ENCODE measurements at regions not wholly inside any gene's neighbourhood (a gene's known extent, or its start where the extent isn't known, plus 50 kb on each side); places are given as distances from the start of the nearest gene placed in this dataset.

DNA sequence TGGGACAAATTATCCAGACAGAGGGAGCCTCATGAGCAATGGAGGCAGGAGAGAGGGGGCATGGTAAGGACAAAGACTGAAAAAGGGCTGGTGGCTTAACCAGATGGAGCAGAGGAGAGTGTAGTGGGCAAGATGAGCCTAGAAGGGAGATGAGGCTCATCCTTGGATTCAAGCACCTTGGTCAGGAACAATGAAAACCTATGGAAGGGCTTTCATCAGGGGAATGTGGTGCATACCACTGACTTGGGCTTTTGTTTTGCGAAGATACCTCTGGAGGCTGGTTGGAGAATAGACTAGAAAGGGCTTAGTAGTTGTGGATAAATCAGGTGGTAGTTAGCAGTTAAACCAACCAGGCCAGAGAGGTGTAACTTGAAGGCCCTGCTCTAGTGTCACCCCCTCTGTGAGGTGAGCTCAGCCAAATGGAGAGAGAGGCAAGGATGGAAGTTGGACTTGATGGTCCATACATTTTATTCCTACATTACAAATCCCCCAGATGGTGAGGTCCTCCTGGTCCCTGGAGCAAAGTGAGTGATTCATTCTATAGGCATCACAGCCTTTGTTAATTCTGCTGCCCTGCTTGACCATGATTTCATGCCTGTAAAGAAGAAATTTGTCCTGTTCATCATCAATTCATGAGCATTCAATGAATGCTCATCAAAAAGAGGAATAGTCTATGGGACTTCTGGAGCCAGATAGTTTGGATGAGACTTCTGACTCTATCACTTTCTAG lies 264.8 kb upstream of the IGFBP7 start:
- H3K4me1 ChIP-seq (ENCODE audit: insufficient read depth, low read length) = no peaks in the 10 kb centered on the region
- peaks cover 0 to 1% of the 10 kb centered on the region in 2 experiments; a peak in 1 of 5 replicates for H3K27me3 ChIP-seq (ENCODE audit: control insufficient read depth in 1 of 2, insufficient read depth in 2 of 2, low read length in 2 of 2)
- H4K20me1 ChIP-seq (ENCODE audit: insufficient read depth, low read length) = no peaks in the 10 kb centered on the region
- ATAC-seq (no peak), FAIRE-seq (no peak), DNase-seq (ENCODE audit: low spot score) (no peak)
- H3K4me3 ChIP-seq (replicated peaks in 1 of 3; ENCODE audit: insufficient read depth in 1 of 3, low read depth in 2 of 3, low read length in 3 of 3) = no peak overlapping the region
- WGBS (ENCODE audit: low lambda C conversion rate) = 0% methylated on average over 1 of the region's 1 CpG
- no TSS peak for BruUV-seq (replicated peaks)
- H2AFZ ChIP-seq (ENCODE audit: low read length) = no peak overlapping the region
- in situ Hi-C loops (cut with HindIII; ENCODE audit: extremely low pct_ligation_motif_present, low pct_unique_long_range_greater_than_20kb) (no loop called here), intact Hi-C loops (cut with micrococcal nuclease; ENCODE audit: unreplicated experiment) (no loop called here)
- CTCF ChIA-PET (ENCODE audit: low intra/inter-chr PET ratio, low total read pairs) = no interaction called here
- H3K9ac ChIP-seq (ENCODE audit: insufficient read depth, low read depth, low read length) = no peak overlapping the region
- POLR2A ChIA-PET = no interaction called here
- no peaks in the 10 kb centered on the region for H3K79me2 ChIP-seq (ENCODE audit: insufficient read depth, low read length)
- H3K4me2 ChIP-seq (ENCODE audit: low read depth, low read length) = no peak overlapping the region
- no peaks in the 10 kb centered on the region for H3K9me3 ChIP-seq (ENCODE audit: low read length)
- H3K36me3 ChIP-seq (replicated peaks in 1 of 2; ENCODE audit: control insufficient read depth in 1 of 2, insufficient read depth in 2 of 2, low read length in 2 of 2) = no peaks in the 10 kb centered on the region
- H3K27ac ChIP-seq (ENCODE audit: extremely low read length, insufficient read depth, low read length) = no peak overlapping the region
- TF ChIP-seq FOXA3 (CRISPR knock-in tag; IDR thresholded peaks at IDR 0.05) (no peak), ATF7-NPFF (CRISPR knock-in tag; IDR thresholded peaks at IDR 0.05; ENCODE audit: low read depth) (no peak), FOXJ3 (CRISPR knock-in tag; IDR thresholded peaks at IDR 0.05; ENCODE audit: borderline replicate concordance) (no peak), ZNF891 (CRISPR knock-in tag; IDR thresholded peaks at IDR 0.05) (no peak), ZNF264 (CRISPR knock-in tag; IDR thresholded peaks at IDR 0.05) (no peak), MIXL1 (CRISPR knock-in tag; IDR thresholded peaks at IDR 0.05) (no peak), CHD2 (IDR thresholded peaks at IDR 0.05; ENCODE audit: low read depth, low read length) (no peak), ZNF513 (CRISPR knock-in tag; conservative IDR thresholded peaks at IDR 0.05) (no peak), HHEX (CRISPR knock-in tag; IDR thresholded peaks at IDR 0.05) (no peak), IKZF1 (IDR thresholded peaks at IDR 0.05) (no peak), POLR2AphosphoS5 (IDR thresholded peaks at IDR 0.05; ENCODE audit: low read depth, low read length) (no peak), ARID2 (CRISPR knock-in tag; IDR thresholded peaks at IDR 0.05; ENCODE audit: borderline replicate concordance) (no peak), ATF7 (IDR thresholded peaks at IDR 0.05) (no peak), ATF7 (CRISPR knock-in tag; IDR thresholded peaks at IDR 0.05) (no peak), ZNF598 (CRISPR knock-in tag; IDR thresholded peaks at IDR 0.05; ENCODE audit: borderline replicate concordance) (no peak), EED (CRISPR knock-in tag; IDR thresholded peaks at IDR 0.05) (no peak)
- TF ChIP-seq, protein P1, sequence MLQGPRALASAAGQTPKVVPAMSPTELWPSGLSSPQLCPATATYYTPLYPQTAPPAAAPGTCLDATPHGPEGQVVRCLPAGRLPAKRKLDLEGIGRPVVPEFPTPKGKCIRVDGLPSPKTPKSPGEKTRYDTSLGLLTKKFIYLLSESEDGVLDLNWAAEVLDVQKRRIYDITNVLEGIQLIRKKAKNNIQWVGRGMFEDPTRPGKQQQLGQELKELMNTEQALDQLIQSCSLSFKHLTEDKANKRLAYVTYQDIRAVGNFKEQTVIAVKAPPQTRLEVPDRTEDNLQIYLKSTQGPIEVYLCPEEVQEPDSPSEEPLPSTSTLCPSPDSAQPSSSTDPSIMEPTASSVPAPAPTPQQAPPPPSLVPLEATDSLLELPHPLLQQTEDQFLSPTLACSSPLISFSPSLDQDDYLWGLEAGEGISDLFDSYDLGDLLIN (CRISPR knock-in tag; IDR thresholded peaks at IDR 0.05; ENCODE audit: borderline replicate concordance) = no peak

Measured in HepG2 (cell line).